ENCODE measurements at regions not wholly inside any gene's neighbourhood (a gene's known extent, or its start where the extent isn't known, plus 50 kb on each side); places are given as distances from the start of the nearest gene placed in this dataset.

GRCh38 chr17:54836723-54837462 lies 63.8 kb upstream of the TOM1L1 start:
- no peaks in the 10 kb centered on the region for H3K4me1 ChIP-seq
- H3K36me3 ChIP-seq = no peaks in the 10 kb centered on the region
- no peak overlapping the region for H3K4me3 ChIP-seq
- intact Hi-C loops (cut with DNase I) = no loop called here
- no peaks in the 10 kb centered on the region for H3K9me3 ChIP-seq
- no peak for TF ChIP-seq CTCF (IDR thresholded peaks at IDR 0.05)
- no peak overlapping the region for H3K27ac ChIP-seq
- no peaks in the 10 kb centered on the region for H3K27me3 ChIP-seq
- DNase-seq (ENCODE audit: low spot score in 2 of 2) = no peak

- intact Hi-C loops (cut with DNase I) = no loop called here
- H3K9me3 ChIP-seq = no peaks in the 10 kb centered on the region
- no peak overlapping the region for H3K4me3 ChIP-seq
- no peak overlapping the region for H3K27ac ChIP-seq
- no peaks in the 10 kb centered on the region for H3K4me1 ChIP-seq
- no peaks in the 10 kb centered on the region for H3K27me3 ChIP-seq
- no peaks in the 10 kb centered on the region for H3K36me3 ChIP-seq
- no peak for DNase-seq (ENCODE audit: low spot score in 2 of 2)
- TF ChIP-seq CTCF (IDR thresholded peaks at IDR 0.05) = no peak
These were observed 61.8 kb upstream of the TOM1L1 start for GRCh38 chr17:54838651-54839421.

- no peak for DNase-seq (ENCODE audit: low spot score in 2 of 2)
- Histone ChIP-seq H3K36me3 (no peaks in the 10 kb centered on the region), H3K4me1 (no peaks in the 10 kb centered on the region), H3K27me3 (no peaks in the 10 kb centered on the region), H3K9me3 (no peaks in the 10 kb centered on the region), H3K27ac (no peak overlapping the region), H3K4me3 (no peak overlapping the region)
- intact Hi-C loops (cut with DNase I) = no loop called here
- TF ChIP-seq CTCF (IDR thresholded peaks at IDR 0.05) = no peak
These were observed 61.2 kb upstream of the TOM1L1 start for GRCh38 chr17:54839447-54839846.

- TF ChIP-seq CTCF (IDR thresholded peaks at IDR 0.05) = no peak
- no peaks in the 10 kb centered on the region for H3K9me3 ChIP-seq
- no peak overlapping the region for H3K27ac ChIP-seq
- H3K4me1 ChIP-seq = no peaks in the 10 kb centered on the region
- intact Hi-C loops (cut with DNase I) = no loop called here
- no peaks in the 10 kb centered on the region for H3K36me3 ChIP-seq
- no peak for DNase-seq (ENCODE audit: low spot score in 2 of 2)
- no peak overlapping the region for H3K4me3 ChIP-seq
- H3K27me3 ChIP-seq = no peaks in the 10 kb centered on the region
These were observed 59.6 kb upstream of the TOM1L1 start for GRCh38 chr17:54840885-54841591.

- no peak overlapping the region for H3K4me3 ChIP-seq
- DNase-seq (ENCODE audit: low spot score in 2 of 2) = no peak
- H3K27me3 ChIP-seq = no peaks in the 10 kb centered on the region
- no peak overlapping the region for H3K27ac ChIP-seq
- intact Hi-C loops (cut with DNase I) = no loop called here
- no peaks in the 10 kb centered on the region for H3K9me3 ChIP-seq
- no peaks in the 10 kb centered on the region for H3K36me3 ChIP-seq
- TF ChIP-seq CTCF (IDR thresholded peaks at IDR 0.05) = no peak
- no peaks in the 10 kb centered on the region for H3K4me1 ChIP-seq
These were observed 59.0 kb upstream of the TOM1L1 start for GRCh38 chr17:54841656-54842055.
